CD4-positive, CD25-positive, alpha-beta regulatory T cell (primary cell): ENCODE measurements at regions not wholly inside any gene's neighbourhood (a gene's known extent, or its start where the extent isn't known, plus 50 kb on each side); places are given as distances from the start of the nearest gene placed in this dataset.

Experiments used
- ATAC-seq, 2 donors: fragments of 150-1000 bp; cut with Tn5 transposase; one replicate each; pipeline ENCODE4 v1.10.0; 2021; ENCODE audit warnings: low read depth in 2 of 2, moderate number of reproducible peaks in 2 of 2, moderate library complexity in 1 of 2
- DNase-seq, 3 donors: peaks; one replicate each; pipeline versions ENCODE4 v3.0.0 to v3.0.0-alpha.2; 2012 to 2022; ENCODE audit warnings: mixed read lengths in 1 of 3
- H3K27ac ChIP-seq: one replicate; pipeline ENCODE4 v1.7.0; 2013; ENCODE audit warnings: mild to moderate bottlenecking, low read length; ENCODE audit not compliant: insufficient read depth, poor library complexity, severe bottlenecking
- H3K27me3 ChIP-seq: one replicate; pipeline ENCODE4 v1.7.0; 2013; ENCODE audit warnings: low read length; ENCODE audit not compliant: control insufficient read depth, insufficient read depth
- H3K36me3 ChIP-seq: one replicate; pipeline ENCODE4 v1.7.0; 2013; ENCODE audit warnings: mild to moderate bottlenecking, low read length, moderate library complexity; ENCODE audit not compliant: control insufficient read depth, insufficient read depth
- H3K4me1 ChIP-seq: 2 replicates; pipeline ENCODE4 v1.7.0; 2013; ENCODE audit warnings: mild to moderate bottlenecking, low read length; ENCODE audit not compliant: insufficient read depth, control insufficient read depth, poor library complexity, severe bottlenecking
- H3K4me3 ChIP-seq: one replicate; pipeline ENCODE4 v1.7.0; 2013; ENCODE audit warnings: low read depth, mild to moderate bottlenecking, low read length, moderate library complexity
- H3K9me3 ChIP-seq, 2 experiments: 1 replicate in 1 of 2; 2 replicates in 1 of 2; pipeline ENCODE4 v1.7.0; 2013; ENCODE audit warnings: low read length in 2 of 2, mild to moderate bottlenecking in 1 of 2, moderate library complexity in 1 of 2; ENCODE audit not compliant: control insufficient read depth in 2 of 2
- H3K27ac Mint-ChIP-seq, 3 donors: one replicate each; pipeline ENCODE4 v1.8.0; 2020 to 2022; ENCODE audit warnings: mild to moderate bottlenecking in 3 of 3, mixed read lengths in 3 of 3, moderate library complexity in 2 of 3
- H3K27me3 Mint-ChIP-seq: one replicate; pipeline ENCODE4 v1.8.0; 2022; ENCODE audit warnings: mild to moderate bottlenecking, mixed read lengths
- H3K36me3 Mint-ChIP-seq: one replicate; pipeline ENCODE4 v1.8.0; 2020; ENCODE audit warnings: mixed read lengths
- H3K4me1 Mint-ChIP-seq, 4 donors: one replicate each; pipeline ENCODE4 v1.8.0; 2020 to 2022; ENCODE audit warnings: mixed read lengths in 4 of 4, mild to moderate bottlenecking in 1 of 4
- H3K4me3 Mint-ChIP-seq, 4 donors: one replicate each; pipeline ENCODE4 v1.8.0; 2020 to 2022; ENCODE audit warnings: mild to moderate bottlenecking in 4 of 4, mixed read lengths in 4 of 4, moderate library complexity in 3 of 4
- H3K9me3 Mint-ChIP-seq, 7 donors: one replicate each; pipeline ENCODE4 v1.8.0; 2020 to 2022; ENCODE audit warnings: mixed read lengths in 7 of 7, mild to moderate bottlenecking in 3 of 7, moderate library complexity in 2 of 7

- Histone ChIP-seq H3K4me1 (no peaks in the 10 kb centered on the region), H3K36me3 (no peaks in the 10 kb centered on the region), H3K9me3 (no peaks in the 10 kb centered on the region), H3K27ac (no peak overlapping the region), H3K27me3 (no peaks in the 10 kb centered on the region), H3K4me3 (no peak overlapping the region)
- DNase-seq, result no peak
- no peak for ATAC-seq
- H3K27ac Mint-ChIP-seq, result no peak overlapping the region
- H3K4me3 Mint-ChIP-seq, result no peak overlapping the region
- no peaks in the 10 kb centered on the region for H3K27me3 Mint-ChIP-seq
- H3K4me1 Mint-ChIP-seq, result no peaks in the 10 kb centered on the region
- peaks cover 0 to 11% (median 9%) of the 10 kb centered on the region in 7 donors for H3K9me3 Mint-ChIP-seq
- no peaks in the 10 kb centered on the region for H3K36me3 Mint-ChIP-seq
These were observed 162.2 kb upstream of the HNMT start for GRCh38 chr2:137802038-137802437.

GRCh38 chr2:137806068-137806805 is 158.0 kb upstream of the HNMT start:
- no peaks in the 10 kb centered on the region for H3K9me3 ChIP-seq
- DNase-seq (no peak), ATAC-seq (no peak)
- H3K4me3 ChIP-seq, result no peak overlapping the region
- H3K27me3 ChIP-seq, result no peaks in the 10 kb centered on the region
- Mint-ChIP-seq H3K4me3 (no peak overlapping the region), H3K27me3 (no peaks in the 10 kb centered on the region), H3K9me3 (peaks cover 4 to 21% (median 6%) of the 10 kb centered on the region in 7 donors), H3K36me3 (no peaks in the 10 kb centered on the region), H3K27ac (no peak overlapping the region), H3K4me1 (no peaks in the 10 kb centered on the region)
- H3K36me3 ChIP-seq, result no peaks in the 10 kb centered on the region
- no peak overlapping the region for H3K27ac ChIP-seq
- H3K4me1 ChIP-seq, result no peaks in the 10 kb centered on the region

DNA sequence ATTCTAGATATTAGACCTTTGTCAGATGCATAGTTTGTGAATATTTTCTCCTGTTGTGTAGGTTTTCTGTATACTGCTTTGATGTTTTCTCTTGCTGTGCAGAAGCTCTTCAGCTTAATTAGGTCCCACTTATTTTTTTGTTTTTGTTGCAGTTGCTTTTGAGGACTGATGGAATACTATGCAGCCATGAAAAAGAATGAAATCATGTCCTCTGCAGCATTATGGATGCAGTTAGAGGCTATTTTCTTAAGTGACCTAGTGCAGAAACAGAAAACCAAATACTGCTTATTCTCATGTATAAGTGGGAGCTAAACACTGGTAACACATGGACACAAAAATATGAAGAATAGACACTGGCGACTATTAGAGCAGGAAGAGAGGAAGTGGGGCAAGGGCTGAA is 155.0 kb upstream of the HNMT start:
- no peak overlapping the region for H3K27ac ChIP-seq
- H3K9me3 ChIP-seq, result no peaks in the 10 kb centered on the region
- DNase-seq, result no peak
- H3K4me3 ChIP-seq, result no peak overlapping the region
- Mint-ChIP-seq H3K27me3 (no peaks in the 10 kb centered on the region), H3K36me3 (no peaks in the 10 kb centered on the region), H3K27ac (no peak overlapping the region), H3K4me1 (no peaks in the 10 kb centered on the region), H3K4me3 (no peak overlapping the region), H3K9me3 (peaks cover 0 to 12% (median 5%) of the 10 kb centered on the region in 7 donors)
- H3K27me3 ChIP-seq, result no peaks in the 10 kb centered on the region
- H3K36me3 ChIP-seq, result no peaks in the 10 kb centered on the region
- H3K4me1 ChIP-seq, result no peaks in the 10 kb centered on the region
- ATAC-seq, result no peak

- Histone ChIP-seq H3K27ac (no peak overlapping the region), H3K27me3 (no peaks in the 10 kb centered on the region), H3K4me3 (no peak overlapping the region), H3K36me3 (no peaks in the 10 kb centered on the region), H3K4me1 (no peaks in the 10 kb centered on the region), H3K9me3 (no peaks in the 10 kb centered on the region)
- no peaks in the 10 kb centered on the region for H3K27me3 Mint-ChIP-seq
- DNase-seq, result no peak
- H3K9me3 Mint-ChIP-seq, result peaks cover 0 to 12% (median 5%) of the 10 kb centered on the region in 7 donors
- no peak overlapping the region for H3K27ac Mint-ChIP-seq
- no peak for ATAC-seq
- H3K4me3 Mint-ChIP-seq, result no peak overlapping the region
- H3K4me1 Mint-ChIP-seq, result no peaks in the 10 kb centered on the region
- no peaks in the 10 kb centered on the region for H3K36me3 Mint-ChIP-seq
These were observed 154.4 kb upstream of the HNMT start for GRCh38 chr2:137809837-137810236.

GRCh38 chr2:137812517-137812916 is 151.8 kb upstream of the HNMT start:
- Mint-ChIP-seq H3K27ac (no peak overlapping the region), H3K4me3 (no peak overlapping the region), H3K9me3 (peaks cover 0 to 12% (median 2%) of the 10 kb centered on the region in 7 donors)

DNA sequence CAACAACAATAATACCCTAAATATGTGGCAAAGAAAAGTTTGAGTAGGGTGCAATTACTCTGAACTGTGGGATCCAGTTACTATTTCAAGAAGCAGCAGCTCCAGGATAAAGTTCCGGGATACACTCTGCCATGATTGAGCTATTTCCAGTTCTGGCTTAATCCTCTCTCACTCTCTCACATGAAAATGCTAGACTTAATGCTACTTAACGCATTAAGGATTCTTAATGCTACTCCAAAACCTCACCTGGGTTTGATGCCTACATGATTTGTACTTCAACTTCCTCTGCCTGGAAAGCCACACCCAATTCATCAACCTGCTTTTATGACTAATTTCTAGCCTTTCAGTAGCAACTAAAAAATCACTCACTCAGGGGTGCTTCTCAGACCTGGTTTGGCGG is 151.1 kb upstream of the HNMT start:
- no peak for ATAC-seq
- no peak overlapping the region for H3K4me3 ChIP-seq
- no peak overlapping the region for H3K27ac ChIP-seq
- no peaks in the 10 kb centered on the region for H3K9me3 ChIP-seq
- H3K4me3 Mint-ChIP-seq, result no peak overlapping the region
- no peaks in the 10 kb centered on the region for H3K4me1 Mint-ChIP-seq
- no peak overlapping the region for H3K27ac Mint-ChIP-seq
- peaks cover 0 to 10% (median 2%) of the 10 kb centered on the region in 7 donors for H3K9me3 Mint-ChIP-seq
- no peaks in the 10 kb centered on the region for H3K36me3 Mint-ChIP-seq
- no peaks in the 10 kb centered on the region for H3K4me1 ChIP-seq
- no peaks in the 10 kb centered on the region for H3K27me3 Mint-ChIP-seq
- H3K36me3 ChIP-seq, result no peaks in the 10 kb centered on the region
- no peaks in the 10 kb centered on the region for H3K27me3 ChIP-seq
- no peak for DNase-seq

More at GRCh38 chr2:137812517-137812916, 151.8 kb upstream of the HNMT start:
- H3K4me1 Mint-ChIP-seq, result no peaks in the 10 kb centered on the region
- Histone ChIP-seq H3K36me3 (no peaks in the 10 kb centered on the region), H3K4me1 (no peaks in the 10 kb centered on the region), H3K4me3 (no peak overlapping the region), H3K9me3 (no peaks in the 10 kb centered on the region), H3K27me3 (no peaks in the 10 kb centered on the region), H3K27ac (no peak overlapping the region)
- H3K36me3 Mint-ChIP-seq, result no peaks in the 10 kb centered on the region
- DNase-seq (no peak), ATAC-seq (no peak)
- H3K27me3 Mint-ChIP-seq, result no peaks in the 10 kb centered on the region

- H3K36me3 ChIP-seq, result no peaks in the 10 kb centered on the region
- H3K9me3 ChIP-seq, result no peaks in the 10 kb centered on the region
- ATAC-seq (no peak), DNase-seq (no peak)
- peaks cover 0 to 2% (median 0%) of the 10 kb centered on the region in 7 donors for H3K9me3 Mint-ChIP-seq
- no peaks in the 10 kb centered on the region for H3K36me3 Mint-ChIP-seq
- H3K27ac ChIP-seq, result no peak overlapping the region
- no peaks in the 10 kb centered on the region for H3K4me1 Mint-ChIP-seq
- no peaks in the 10 kb centered on the region for H3K27me3 ChIP-seq
- no peak overlapping the region for H3K4me3 ChIP-seq
- H3K4me3 Mint-ChIP-seq, result no peak overlapping the region
- no peaks in the 10 kb centered on the region for H3K27me3 Mint-ChIP-seq
- H3K4me1 ChIP-seq, result no peaks in the 10 kb centered on the region
- H3K27ac Mint-ChIP-seq, result no peak overlapping the region
These were observed 147.2 kb upstream of the HNMT start for GRCh38 chr2:137817058-137817457.

GRCh38 chr2:137823196-137823595 is 141.1 kb upstream of the HNMT start:
- Histone ChIP-seq H3K4me3 (no peak overlapping the region), H3K9me3 (no peaks in the 10 kb centered on the region), H3K4me1 (no peaks in the 10 kb centered on the region), H3K36me3 (no peaks in the 10 kb centered on the region), H3K27ac (no peak overlapping the region), H3K27me3 (no peaks in the 10 kb centered on the region)
- Mint-ChIP-seq H3K4me3 (no peak overlapping the region), H3K27ac (no peak overlapping the region), H3K27me3 (no peaks in the 10 kb centered on the region), H3K36me3 (no peaks in the 10 kb centered on the region), H3K4me1 (no peaks in the 10 kb centered on the region), H3K9me3 (peaks cover 0 to 3% (median 0%) of the 10 kb centered on the region in 7 donors)
- ATAC-seq (no peak), DNase-seq (no peak)
